ENCODE measurements at regions not wholly inside any gene's neighbourhood (a gene's known extent, or its start where the extent isn't known, plus 50 kb on each side); places are given as distances from the start of the nearest gene placed in this dataset.
"Not testable (repeated sequence)": the region's sequence is repeated elsewhere in the genome, so short reads cannot be mapped to it uniquely, and the experiment has no call there.

DNA sequence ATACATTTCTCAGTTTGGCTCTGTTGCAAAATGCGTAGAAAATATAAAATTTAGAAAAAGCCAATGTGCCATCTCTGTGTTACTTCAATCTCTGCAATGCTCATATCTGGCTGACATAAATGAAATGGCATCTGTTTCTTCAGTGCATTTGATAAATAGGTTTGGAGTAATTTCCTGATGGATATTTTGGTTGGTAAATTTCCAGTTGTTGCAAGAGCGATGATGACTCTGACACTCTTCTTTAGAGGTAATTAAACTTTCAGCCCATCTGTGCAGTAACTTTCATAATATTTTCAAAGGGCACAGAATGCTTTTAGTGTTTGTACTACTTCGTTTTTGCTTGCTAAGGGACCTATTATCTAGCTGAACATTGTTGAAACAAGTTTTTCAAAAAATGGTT lies 1286.4 kb downstream of the PCDH9 start:
- no peak for DNase-seq (ENCODE audit: low read depth)

DNA sequence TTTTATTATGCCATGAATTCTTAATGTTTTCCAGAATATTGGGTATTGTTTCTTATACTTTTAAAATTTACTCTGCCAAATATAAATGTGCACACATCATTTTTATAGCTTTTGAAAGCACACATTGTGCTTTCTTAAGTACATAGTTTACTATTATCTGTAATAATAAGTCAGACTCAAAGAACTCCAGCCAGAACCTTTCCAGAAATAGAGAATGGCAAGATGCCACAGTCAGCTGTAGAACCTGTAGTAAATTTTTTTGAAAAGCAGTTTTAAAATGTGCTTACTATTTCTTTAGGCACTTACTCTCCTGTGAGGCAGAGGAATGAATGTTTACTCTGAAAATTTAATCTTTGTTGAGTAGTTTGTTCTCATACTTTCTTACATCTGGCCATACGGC lies 1287.1 kb downstream of the PCDH9 start:
- no peak for DNase-seq (ENCODE audit: low read depth)

DNA sequence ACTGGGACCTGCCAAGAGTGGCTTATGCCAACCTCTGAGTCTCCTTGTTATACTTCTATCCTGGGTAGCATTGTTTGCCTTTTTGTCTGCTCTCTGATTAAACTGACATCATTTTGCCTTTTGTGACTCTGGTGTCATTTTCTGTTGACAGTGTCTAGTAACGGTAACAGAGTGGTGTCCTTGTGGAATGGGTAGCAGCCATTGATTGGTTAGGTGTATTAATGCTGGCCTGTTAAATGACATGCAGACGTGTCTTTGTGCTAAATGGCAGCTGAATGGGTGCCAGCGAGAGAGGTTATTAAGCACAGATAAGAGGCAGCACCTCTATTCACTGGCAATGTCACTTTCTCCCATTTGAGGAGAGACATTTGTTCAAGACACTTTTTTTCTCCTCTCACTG lies 1289.4 kb downstream of the PCDH9 start:
- DNase-seq (ENCODE audit: low read depth), result no peak

DNA sequence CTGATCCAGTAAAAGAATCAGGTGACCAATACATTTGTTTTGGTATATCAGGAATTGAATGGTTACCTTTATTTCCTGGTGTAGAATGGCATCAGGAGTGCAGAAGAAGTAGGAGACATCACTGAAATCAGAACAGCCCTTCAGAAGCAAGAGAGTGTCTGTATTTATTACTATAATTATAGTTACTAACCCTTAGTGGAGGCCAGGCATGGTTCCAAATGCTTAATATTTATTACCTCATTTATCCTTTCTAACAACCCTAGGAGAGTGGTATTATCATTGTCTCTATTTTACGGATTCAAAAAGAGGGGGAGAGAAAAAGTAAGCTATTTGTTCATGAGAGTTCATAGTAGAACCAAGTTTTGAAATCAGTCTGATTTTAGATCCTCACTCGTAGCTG lies 1292.9 kb downstream of the PCDH9 start:
- no peak for DNase-seq (ENCODE audit: low read depth)

DNA sequence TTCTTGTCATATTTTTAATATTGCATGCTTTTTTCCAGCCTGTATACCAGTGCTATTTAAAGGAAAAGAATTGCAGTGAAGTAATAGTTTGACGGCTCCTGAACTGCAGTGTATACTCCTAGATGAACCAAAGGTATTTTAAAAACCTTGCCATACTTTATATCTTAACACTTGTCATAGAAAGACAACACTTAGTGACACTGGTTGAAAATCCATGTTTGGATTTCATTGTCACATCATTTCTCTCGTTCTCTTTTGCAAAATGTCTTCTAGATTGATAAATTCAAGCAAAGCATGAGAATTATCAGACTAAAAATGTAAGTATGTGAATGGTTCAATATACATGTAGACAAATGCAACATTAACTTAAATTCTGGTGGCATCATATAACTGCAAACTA lies 1293.9 kb downstream of the PCDH9 start:
- DNase-seq (ENCODE audit: low read depth), result no peak

DNA sequence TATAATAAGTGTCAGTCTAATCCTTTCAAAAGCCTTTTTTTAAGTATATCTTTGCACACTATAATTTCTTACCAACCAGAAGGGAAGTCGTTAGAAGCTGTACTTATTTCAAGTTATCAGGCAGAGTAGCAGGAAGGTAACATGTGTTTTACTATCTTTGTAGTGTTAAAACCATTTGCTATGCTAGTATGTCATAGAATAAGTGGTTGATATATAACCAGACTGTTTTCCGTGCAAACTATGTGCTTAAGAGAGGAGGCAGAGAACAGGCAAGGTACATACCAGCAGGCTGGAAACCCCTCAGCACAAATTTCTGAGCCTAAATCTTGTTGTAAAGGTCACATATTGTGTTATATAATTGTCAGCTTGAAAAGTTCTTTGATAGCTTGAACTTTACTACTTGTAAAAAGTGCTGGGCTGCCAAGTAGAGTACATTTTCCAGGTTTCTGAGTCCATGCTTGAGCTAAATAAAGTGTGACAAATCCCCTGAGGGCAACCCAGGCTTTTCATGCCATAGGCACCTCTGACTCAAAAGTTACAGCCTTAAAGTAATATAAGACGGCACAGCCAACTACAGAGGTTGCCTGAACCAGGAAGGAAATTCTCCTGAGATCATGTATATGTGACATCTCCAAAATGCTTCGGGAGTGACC lies 1297.4 kb downstream of the PCDH9 start:
- DNase-seq (ENCODE audit: low read depth), result no peak

DNA sequence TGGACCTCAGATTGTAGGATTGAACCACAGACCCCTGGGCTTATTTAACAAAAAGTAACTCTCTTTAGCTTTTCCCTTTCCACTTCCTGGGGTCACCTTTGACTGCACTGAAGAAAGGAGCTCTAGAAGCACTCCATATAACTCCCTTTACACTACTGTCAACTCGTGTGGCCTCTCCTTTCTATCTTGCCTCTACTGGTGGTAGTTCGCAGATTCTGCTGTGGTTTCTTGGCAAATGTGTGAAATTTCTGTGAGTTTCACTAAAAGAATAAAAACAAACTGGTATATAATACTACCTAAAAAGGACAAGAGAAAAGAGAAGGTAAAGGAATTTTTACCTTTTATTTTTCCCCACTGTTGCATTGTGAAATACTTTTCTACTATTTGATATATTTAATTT lies 1298.1 kb downstream of the PCDH9 start:
- DNase-seq (ENCODE audit: low read depth), result no peak

DNA sequence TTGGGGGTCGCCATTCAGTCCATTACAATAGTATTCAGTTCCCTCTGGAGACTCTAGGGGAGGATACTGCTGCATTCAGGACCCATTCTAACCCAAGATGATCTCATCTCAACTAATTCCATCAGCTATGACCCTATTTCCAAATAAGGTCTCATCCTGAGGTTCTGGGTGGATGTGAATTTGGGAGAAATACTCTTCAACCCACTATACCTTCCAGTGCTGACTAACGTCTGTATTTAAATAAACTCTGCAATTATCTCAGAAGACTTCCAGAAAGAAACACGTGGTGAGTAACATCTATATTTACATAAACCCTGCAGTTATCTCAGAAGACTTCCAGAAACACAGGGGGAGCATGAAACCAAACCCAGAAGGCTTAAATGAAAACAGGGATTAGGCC lies 1300.7 kb downstream of the PCDH9 start:
- DNase-seq (ENCODE audit: low read depth), result no peak

DNA sequence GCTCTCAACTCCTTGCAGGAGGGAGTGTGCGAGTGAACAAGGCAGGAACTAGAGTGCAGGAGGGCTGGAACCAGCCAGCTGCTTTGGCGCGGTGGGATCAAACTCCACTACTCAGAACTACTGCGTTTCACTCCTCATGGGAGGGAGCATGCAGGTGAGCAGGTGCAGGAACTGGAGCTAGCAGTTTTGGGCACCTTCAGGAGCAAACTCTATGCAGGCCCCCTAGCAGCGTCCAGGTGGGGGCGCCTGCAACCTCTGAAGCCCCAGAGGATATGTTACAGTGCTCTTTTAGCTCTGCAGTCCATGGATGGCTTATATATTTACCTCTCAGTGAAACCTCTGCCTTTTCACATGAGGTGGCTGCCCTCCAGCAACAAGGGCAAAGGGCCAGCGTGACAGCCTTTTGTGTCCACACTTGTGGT lies 1303.4 kb downstream of the PCDH9 start:
- DNase-seq (ENCODE audit: low read depth), result no peak

DNA sequence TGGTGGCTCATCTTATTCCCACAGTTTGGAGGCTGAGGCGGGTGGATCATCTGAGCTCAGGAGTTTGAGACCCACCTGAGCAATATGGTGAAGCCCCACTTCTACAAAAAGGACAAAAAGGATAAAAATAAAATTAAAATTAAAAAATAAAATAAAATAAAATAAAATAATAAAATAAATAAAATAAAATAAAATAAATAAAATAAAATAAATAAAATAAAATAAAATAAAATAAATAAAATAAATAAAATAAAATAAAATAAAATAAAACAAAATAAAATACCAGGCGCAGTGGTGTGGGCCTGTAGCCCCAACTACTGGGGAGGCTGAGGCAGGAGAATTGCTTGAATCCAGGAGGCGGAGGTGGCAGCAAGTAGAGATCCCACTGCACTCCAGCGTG lies 1307.3 kb downstream of the PCDH9 start:
- not testable (repeated sequence) for DNase-seq (ENCODE audit: low read depth)

DNA sequence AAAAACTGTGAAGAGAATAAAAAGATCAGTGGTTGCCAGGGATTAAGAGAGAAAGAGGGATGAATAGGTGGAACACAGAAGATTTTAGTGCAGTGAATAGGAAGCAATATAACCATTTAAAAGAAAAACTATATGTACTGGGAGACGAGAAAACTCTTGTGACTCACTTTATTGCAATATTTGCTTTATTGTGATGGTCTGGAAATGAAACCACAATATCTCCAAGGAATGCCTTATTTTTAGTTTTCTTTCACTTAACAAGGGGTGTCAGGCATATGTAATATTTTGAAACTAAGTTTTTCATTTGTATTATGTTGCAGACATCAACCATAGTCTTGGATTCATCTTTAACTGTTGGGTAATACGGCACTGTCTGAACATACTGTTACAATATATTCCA lies 1308.2 kb downstream of the PCDH9 start:
- no peak for DNase-seq (ENCODE audit: low read depth)

DNA sequence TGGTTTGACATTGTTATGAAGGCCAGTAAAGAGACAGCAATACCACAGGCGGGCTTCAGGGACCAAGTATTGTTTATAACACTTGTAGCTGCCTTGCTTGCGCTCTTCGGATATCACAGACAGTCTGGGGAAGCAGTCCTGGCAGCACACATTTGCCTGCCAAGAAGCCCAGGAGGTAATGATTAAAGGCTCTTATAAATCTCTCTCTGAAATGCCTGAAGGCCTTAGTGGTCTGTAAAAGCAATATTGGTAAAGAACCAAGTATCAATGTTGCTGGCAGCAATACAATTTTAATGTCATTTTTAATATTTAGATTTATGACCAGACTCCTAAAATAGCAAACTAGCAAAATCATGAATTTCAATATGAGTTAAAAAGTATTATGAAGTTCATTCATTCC lies 1312.4 kb downstream of the PCDH9 start:
- DNase-seq (ENCODE audit: low read depth), result no peak

DNA sequence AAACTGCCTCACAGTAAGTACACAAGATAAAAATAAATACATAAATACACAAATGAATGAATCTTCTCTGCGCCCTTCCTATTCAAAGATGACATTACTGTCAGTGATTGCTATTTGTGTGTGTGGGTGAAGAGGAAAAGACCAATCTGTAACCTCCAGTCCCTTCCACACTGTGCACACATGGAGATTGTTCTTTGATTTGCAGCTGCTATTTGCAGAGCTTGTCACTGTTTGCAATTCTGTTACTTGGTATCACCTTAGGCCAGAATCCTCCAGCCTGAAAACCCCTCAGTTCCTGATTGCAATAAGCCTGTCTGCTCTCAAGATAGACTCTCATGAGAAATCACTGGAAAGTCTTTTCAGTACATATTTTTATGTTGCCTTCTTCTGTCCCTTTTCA lies 1314.9 kb downstream of the PCDH9 start:
- DNase-seq (ENCODE audit: low read depth), result no peak

DNA sequence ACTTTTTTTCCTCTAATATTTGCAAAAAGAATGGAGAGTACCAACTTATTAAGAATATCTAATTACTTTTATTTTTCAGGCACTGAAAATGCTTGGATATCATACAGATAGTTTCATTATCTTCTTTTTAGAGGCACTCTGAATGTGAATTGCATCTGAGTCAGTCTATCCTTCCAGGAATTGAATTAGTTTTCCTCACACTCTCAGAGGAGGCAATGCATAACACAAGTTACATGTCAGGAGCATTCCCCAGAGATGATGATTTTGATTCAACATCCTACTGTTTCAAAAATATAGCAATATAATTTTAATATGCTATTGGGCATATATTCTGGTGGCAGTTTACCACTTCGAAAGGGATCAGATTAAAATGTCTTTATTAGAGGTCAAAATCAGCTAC lies 1315.4 kb downstream of the PCDH9 start:
- DNase-seq (ENCODE audit: low read depth), result no peak

DNA sequence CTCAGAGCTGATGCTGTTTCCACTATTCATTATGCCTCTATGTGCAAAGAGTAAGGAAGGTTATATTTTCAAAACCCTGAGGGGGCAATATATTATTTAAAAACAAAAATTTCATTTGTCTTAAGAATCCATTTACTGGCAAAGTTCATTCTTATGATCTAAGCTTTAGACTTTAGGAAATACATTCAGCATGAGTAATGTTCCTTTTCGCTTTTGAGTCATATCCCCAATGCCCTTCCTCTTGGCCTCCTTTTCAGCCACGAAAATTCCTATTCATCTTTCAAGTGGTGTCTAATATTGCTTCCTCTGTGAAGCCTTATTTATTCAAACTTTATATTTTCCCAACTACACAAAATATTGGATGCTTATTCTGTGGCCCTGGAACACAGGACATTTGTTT lies 1317.0 kb downstream of the PCDH9 start:
- peak; percentile 33 for DNase-seq (ENCODE audit: low read depth)

DNA sequence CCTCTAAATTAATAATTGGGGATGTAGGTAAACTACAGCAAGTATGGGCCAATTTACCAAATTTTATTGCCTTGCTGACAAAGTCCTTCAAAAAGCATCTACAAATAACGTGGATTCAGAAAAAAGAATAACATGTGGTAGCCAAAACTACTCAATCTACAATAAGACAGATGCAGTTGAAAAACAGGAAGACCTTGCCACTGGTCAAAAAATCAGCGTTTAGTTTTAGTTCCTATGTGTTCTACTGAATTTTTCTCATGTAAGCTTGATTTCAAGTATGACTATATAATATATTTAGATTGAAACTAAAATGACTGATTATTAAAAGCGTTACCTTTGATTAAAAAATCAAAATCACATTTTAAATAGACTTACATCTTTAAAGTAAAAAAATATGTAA lies 1317.6 kb downstream of the PCDH9 start:
- no peak for DNase-seq (ENCODE audit: low read depth)

DNA sequence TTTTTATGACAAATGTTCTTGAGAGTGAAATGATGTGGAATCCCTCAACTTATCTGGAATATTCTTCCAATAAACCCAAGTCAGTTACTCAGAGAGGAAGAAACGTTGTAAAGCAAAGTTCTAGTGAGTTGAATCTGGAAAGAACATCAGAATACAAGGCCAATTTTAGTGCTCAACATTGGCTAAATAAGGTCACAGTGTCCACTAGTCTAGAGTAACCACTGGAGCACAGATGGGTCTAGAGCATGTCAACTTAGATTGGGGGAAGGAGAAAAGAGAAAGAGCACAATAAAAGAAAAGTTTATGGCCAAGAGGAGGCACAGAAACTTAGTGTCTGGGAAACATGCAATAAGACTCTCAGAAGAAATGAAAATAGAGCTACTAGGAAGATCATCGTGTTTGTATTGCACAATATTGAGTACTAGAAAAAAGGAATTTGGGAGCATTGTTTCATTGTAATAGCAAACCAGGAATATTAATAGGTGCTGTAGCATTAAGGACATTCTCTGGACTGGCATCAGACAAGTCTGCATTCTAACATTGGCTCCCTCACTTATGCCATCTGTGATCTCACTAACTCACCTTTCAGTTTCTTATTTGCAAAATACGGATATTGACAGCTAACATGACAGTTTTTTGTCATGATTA lies 1318.5 kb downstream of the PCDH9 start:
- no peak for DNase-seq (ENCODE audit: low read depth)

DNA sequence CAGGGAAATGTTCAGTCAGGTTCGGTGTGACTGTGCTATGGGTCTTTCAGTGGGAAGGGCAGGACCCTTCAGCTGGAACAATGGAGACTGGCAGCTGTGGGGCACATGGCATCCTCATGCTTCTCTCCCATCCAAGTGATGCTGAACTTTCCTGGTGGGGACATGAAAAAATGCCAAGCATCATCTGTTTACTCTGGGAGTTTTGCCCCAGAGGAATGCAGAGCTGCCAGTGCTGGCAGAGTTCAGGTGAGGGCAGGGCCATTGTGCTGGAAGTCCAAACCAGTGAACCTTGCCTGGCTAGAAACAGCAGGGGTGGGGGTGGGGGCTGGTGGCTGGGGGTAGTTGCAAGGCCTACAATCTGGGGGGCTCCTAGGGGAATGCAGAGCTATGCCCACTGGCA lies 1320.6 kb downstream of the PCDH9 start:
- DNase-seq (ENCODE audit: low read depth), result no peak

DNA sequence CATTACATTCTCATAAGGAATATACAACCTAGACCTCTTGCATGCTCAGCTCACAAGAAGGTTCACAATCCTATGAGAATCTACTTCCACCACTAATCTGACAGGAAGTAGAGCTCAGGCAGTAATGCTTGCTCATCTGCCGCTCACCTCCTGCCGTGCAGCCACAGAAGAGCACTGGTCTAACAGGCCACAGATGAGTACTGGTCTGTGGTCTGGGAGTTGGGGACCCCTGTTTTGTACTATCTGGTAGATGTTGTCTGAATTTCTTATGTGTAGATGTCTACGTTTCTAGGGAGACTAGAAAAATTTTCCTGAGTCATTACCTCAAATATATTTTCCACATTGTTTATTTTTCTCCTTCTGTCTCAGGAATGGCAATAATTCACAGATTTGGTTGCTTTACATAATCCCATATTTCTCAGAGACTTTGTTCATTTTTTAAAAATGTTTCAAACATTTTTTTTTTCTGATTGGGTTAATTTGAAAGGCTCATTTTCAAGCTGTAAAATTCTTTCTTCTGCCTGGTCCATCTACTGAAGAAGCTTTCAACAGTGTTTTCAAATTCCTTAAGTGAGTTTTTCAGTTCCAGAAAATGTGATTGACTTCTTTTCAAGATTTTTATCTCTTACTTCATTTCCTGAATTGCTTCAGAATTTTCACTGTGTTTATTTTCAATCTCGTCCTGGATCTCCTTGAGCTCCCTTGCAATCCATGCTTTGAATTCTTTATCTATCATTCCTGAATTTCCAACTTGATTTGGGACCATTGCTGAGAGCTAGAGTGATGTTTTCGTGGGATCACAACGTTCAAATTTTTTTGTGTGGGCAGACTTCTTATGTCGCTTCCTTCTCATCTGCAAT lies 1322.2 kb downstream of the PCDH9 start:
- DNase-seq (ENCODE audit: low read depth), result no peak

DNA sequence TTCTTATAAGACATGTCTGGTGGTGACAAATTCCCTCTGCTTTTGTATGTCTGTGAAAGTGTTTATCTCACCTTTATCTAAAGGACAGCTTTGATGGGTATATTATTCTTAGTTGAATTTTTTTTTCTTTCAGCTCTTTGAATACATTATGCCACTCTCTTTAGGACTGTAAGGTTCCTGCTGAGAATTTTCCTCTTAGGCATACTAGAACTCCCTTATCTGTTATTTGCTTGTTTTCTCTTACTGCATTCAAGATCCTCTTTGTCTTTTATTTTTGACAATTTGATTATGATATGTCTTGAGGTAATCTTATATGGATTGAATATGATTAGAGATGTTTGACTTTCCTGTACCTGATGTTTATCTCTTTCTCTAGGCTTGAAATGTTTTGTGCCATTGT lies 1328.4 kb downstream of the PCDH9 start:
- DNase-seq (ENCODE audit: low read depth), result no peak

DNA sequence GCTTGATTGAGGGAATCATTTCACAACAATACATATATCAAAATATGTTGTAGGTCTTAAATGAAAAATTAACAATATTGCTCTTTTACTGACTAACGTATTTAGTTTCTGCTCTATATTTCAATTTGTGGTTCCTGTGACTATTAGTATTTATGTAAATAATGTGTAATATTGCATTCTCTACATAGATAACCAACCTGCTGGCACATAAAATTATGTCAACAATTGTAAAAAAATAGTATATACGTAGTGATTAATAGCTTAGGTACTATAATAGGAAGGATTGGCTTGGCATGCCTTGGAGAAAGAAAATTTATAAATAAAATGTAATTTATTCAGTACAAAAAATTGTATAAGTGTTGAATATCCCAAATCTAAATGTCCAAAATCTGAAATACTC lies 1336.1 kb downstream of the PCDH9 start:
- no peak for DNase-seq (ENCODE audit: low read depth)

DNA sequence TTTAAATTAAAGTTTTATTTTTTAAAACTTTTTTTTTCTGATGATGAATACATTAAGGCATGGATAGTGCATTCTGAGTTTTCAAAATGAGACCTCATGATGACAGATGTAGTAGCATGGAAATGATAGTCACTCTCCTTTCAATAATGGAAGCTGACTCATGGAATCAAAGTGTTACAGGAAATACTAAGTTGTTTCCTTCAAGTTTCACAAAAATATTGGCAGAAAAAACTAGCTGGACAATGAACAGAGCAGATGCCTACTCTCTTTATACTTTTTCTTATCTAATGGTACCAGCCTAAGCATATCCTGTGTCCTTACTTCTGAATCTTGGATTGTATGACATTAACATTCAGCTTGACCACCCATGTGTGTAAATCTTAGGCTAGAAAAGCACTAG lies 1337.3 kb downstream of the PCDH9 start:
- DNase-seq (ENCODE audit: low read depth), result no peak

DNA sequence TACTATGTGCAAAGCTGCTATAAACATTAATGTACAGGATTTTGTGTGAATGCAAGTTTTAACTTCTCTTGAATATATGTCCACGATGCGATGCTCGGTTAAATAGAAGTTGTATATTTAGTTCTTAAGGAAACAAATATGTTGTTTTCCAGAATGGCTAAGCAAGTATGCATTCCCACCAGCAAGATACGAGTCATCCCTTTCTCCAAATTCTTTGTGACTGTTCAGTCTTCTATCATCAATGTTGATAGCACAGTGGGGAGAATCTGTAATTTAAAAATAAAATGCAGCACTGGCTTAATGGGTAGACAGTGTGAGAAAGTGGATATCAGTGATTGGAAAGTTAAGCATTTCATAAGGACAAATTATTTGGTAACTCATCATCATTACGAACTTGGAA lies 1340.8 kb downstream of the PCDH9 start:
- DNase-seq (ENCODE audit: low read depth), result no peak
